WTC11 (cell line): ENCODE measurements at regions not wholly inside any gene's neighbourhood (a gene's known extent, or its start where the extent isn't known, plus 50 kb on each side); places are given as distances from the start of the nearest gene placed in this dataset.

Experiments
- ATAC-seq: fragments of 200-7000 bp; cut with Tn5 transposase; 2 replicates; pipeline ENCODE4 v1.10.0; 2021; ENCODE audit warnings: mild to moderate bottlenecking, moderate library complexity
- CTCF ChIA-PET: fragments of 300-600 bp; sonication (Branson Sonifier 250); formaldehyde crosslinking; loops from one replicate; lab custom pipeline; 2021; ENCODE audit warnings: antibody characterized with exemption; lab: Charles Lee
- POLR2A ChIA-PET: fragments of 350-600 bp; sonication (Branson Sonifier 250); formaldehyde crosslinking; loops from one replicate; lab custom pipeline; 2021; ENCODE audit warnings: antibody characterized with exemption; lab: Charles Lee
- DNase-seq: peaks from one replicate; pipeline ENCODE4 v3.0.0; 2021; ENCODE audit warnings: low spot score
- H3K27ac Mint-ChIP-seq: 2 replicates; pipeline ENCODE4 v1.8.0; 2021; ENCODE audit warnings: mixed read lengths
- H3K27me3 Mint-ChIP-seq: 2 replicates; pipeline ENCODE4 v1.8.0; 2021; ENCODE audit warnings: low read depth, mild to moderate bottlenecking, moderate library complexity, mixed read lengths
- H3K36me3 Mint-ChIP-seq: 2 replicates; pipeline ENCODE4 v1.8.0; 2021; ENCODE audit warnings: mixed read lengths
- H3K4me1 Mint-ChIP-seq: 2 replicates; pipeline ENCODE4 v1.8.0; 2022; ENCODE audit warnings: mixed read lengths
- H3K4me3 Mint-ChIP-seq: 2 replicates; pipeline ENCODE4 v1.8.0; 2021; ENCODE audit warnings: mild to moderate bottlenecking, moderate library complexity, mixed read lengths
- H3K9me3 Mint-ChIP-seq: 2 replicates; pipeline ENCODE4 v1.8.0; 2021; ENCODE audit warnings: mixed read lengths
- ATF1 ChIP-seq: sonication (generic); formaldehyde crosslinking; IDR thresholded peaks from 2 replicates; pipeline ENCODE4 v1.8.1; 2023; ENCODE audit warnings: mild to moderate bottlenecking, moderate library complexity, missing genetic modification reagents
- ATF3 ChIP-seq: sonication (generic); formaldehyde crosslinking; conservative IDR thresholded peaks from 2 replicates; pipeline ENCODE4 v1.8.1; 2022; ENCODE audit warnings: mild to moderate bottlenecking, missing genetic modification reagents
- CREM ChIP-seq: sonication (generic); formaldehyde crosslinking; IDR thresholded peaks from 2 replicates; pipeline ENCODE4 v1.8.1; 2022; ENCODE audit warnings: mild to moderate bottlenecking, missing genetic modification reagents, moderate library complexity
- FOXP4 ChIP-seq: sonication (generic); formaldehyde crosslinking; IDR thresholded peaks from 2 replicates; pipeline ENCODE4 v1.8.0; 2022; ENCODE audit warnings: mild to moderate bottlenecking, missing genetic modification reagents
- HMGA2 ChIP-seq: fragments of 250-450 bp; sonication (Bioruptor Pico); IDR thresholded peaks from 2 replicates; pipeline ENCODE4 v1.4.0; 2021; ENCODE audit warnings: mild to moderate bottlenecking, moderate library complexity
- MAX ChIP-seq: sonication (generic); formaldehyde crosslinking; IDR thresholded peaks from 2 replicates; pipeline ENCODE4 v1.8.0; 2022; ENCODE audit warnings: mild to moderate bottlenecking, missing genetic modification reagents
- PREB ChIP-seq: sonication (generic); formaldehyde crosslinking; IDR thresholded peaks from 2 replicates; pipeline ENCODE4 v1.8.1; 2022; ENCODE audit warnings: mild to moderate bottlenecking, missing genetic modification reagents, moderate library complexity, borderline replicate concordance
- RORB ChIP-seq: fragments of 250-450 bp; sonication (Bioruptor Pico); IDR thresholded peaks from 2 replicates; pipeline ENCODE4 v1.9.0; 2021; ENCODE audit warnings: mild to moderate bottlenecking
- SMAD3 ChIP-seq: sonication (generic); formaldehyde crosslinking; IDR thresholded peaks from 2 replicates; pipeline ENCODE4 v1.8.0; 2022; ENCODE audit warnings: missing genetic modification reagents, mild to moderate bottlenecking, borderline replicate concordance
- SP1 ChIP-seq: sonication (generic); formaldehyde crosslinking; conservative IDR thresholded peaks from 2 replicates; pipeline ENCODE4 v1.8.1; 2022; ENCODE audit warnings: missing genetic modification reagents
- TCF7 ChIP-seq: sonication (generic); formaldehyde crosslinking; IDR thresholded peaks from 2 replicates; pipeline ENCODE4 v1.8.0; 2022; ENCODE audit warnings: mild to moderate bottlenecking, low read depth, missing genetic modification reagents, moderate library complexity
- TEAD4 ChIP-seq: sonication (generic); formaldehyde crosslinking; IDR thresholded peaks from 2 replicates; pipeline ENCODE4 v1.8.0; 2022; ENCODE audit warnings: mild to moderate bottlenecking, missing genetic modification reagents
- ZNF232 ChIP-seq: sonication (generic); formaldehyde crosslinking; IDR thresholded peaks from 2 replicates; pipeline ENCODE4 v1.8.0; 2022; ENCODE audit warnings: mild to moderate bottlenecking, missing genetic modification reagents
- ZNF263 ChIP-seq: sonication (generic); formaldehyde crosslinking; IDR thresholded peaks from 2 replicates; pipeline ENCODE4 v1.8.1; 2022; ENCODE audit warnings: low read depth, mild to moderate bottlenecking, moderate library complexity, missing genetic modification reagents
- ZNF281 ChIP-seq: sonication (generic); formaldehyde crosslinking; IDR thresholded peaks from 2 replicates; pipeline ENCODE4 v1.8.0; 2023; ENCODE audit warnings: mild to moderate bottlenecking, missing genetic modification reagents
- ZNF532 ChIP-seq: fragments of 250-450 bp; sonication (Bioruptor Pico); IDR thresholded peaks from 2 replicates; pipeline ENCODE4 v1.9.0; 2021; ENCODE audit warnings: mild to moderate bottlenecking, borderline replicate concordance
- ZNF671 ChIP-seq: fragments of 250-450 bp; sonication (Bioruptor Pico); IDR thresholded peaks from 2 replicates; pipeline ENCODE4 v1.8.0; 2021; ENCODE audit warnings: mild to moderate bottlenecking

- TF ChIP-seq CREM (CRISPR knock-in tag) (no peak), TCF7 (CRISPR knock-in tag) (no peak), PREB (CRISPR knock-in tag) (no peak), ZNF532 (no peak), ZNF281 (CRISPR knock-in tag) (no peak), SMAD3 (CRISPR knock-in tag) (no peak), SP1 (no peak), TEAD4 (no peak), ATF1 (CRISPR knock-in tag) (no peak), ZNF671 (CRISPR knock-in tag) (no peak), FOXP4 (no peak), RORB (no peak), ATF3 (CRISPR knock-in tag) (no peak)
- DNase-seq: no peak
These were observed 132.9 kb downstream of the ATP23 start for GRCh38 chr12:58074259-58074658.

GRCh38 chr12:58079806-58080205, 138.4 kb downstream of the ATP23 start:
- ChIA-PET POLR2A (no interaction called here), CTCF (no interaction called here)
- TF ChIP-seq MAX (no peak), ZNF263 (CRISPR knock-in tag) (no peak), ZNF232 (no peak), HMGA2 (CRISPR knock-in tag) (no peak)
- Mint-ChIP-seq H3K27me3 (no peaks in the 10 kb centered on the region), H3K4me3 (no peak overlapping the region), H3K27ac (no peak overlapping the region), H3K4me1 (peaks cover 9% of the 10 kb centered on the region; the same call in 1 of the 2 replicates), H3K36me3 (no peaks in the 10 kb centered on the region), H3K9me3 (no peaks in the 10 kb centered on the region)
- no peak for ATAC-seq
- no peak for DNase-seq

More at GRCh38 chr12:58074259-58074658, 132.9 kb downstream of the ATP23 start:
- no peaks in the 10 kb centered on the region for H3K36me3 Mint-ChIP-seq
- peaks cover 20% of the 10 kb centered on the region for H3K4me1 Mint-ChIP-seq
- peaks cover 13% of the 10 kb centered on the region for H3K9me3 Mint-ChIP-seq
- no peaks in the 10 kb centered on the region for H3K27me3 Mint-ChIP-seq
- no peak overlapping the region for H3K4me3 Mint-ChIP-seq
- POLR2A ChIA-PET: no interaction called here
- no peak for ATAC-seq
- no peak overlapping the region for H3K27ac Mint-ChIP-seq
- CTCF ChIA-PET: no interaction called here
